Neutrophil (primary cell): ENCODE measurements at regions not wholly inside any gene's neighbourhood (a gene's known extent, or its start where the extent isn't known, plus 50 kb on each side); places are given as distances from the start of the nearest gene placed in this dataset.

Source experiments
- H3K27ac ChIP-seq: fragments of 200-600 bp; sonication (generic); 2 replicates; pipeline ENCODE4 v1.5.1; 2016; ENCODE audit warnings: mild to moderate bottlenecking, moderate library complexity
- H3K27me3 ChIP-seq: fragments of 200-600 bp; sonication (generic); 2 replicates; pipeline ENCODE4 v1.6.0; 2016; ENCODE audit warnings: mild to moderate bottlenecking
- H3K36me3 ChIP-seq: fragments of 200-600 bp; sonication (generic); 2 replicates; pipeline ENCODE4 v1.5.1; 2017
- H3K4me1 ChIP-seq, 2 experiments: fragments of 200-600 bp in 1 of 2; sonication (generic) in 1 of 2; 1 replicate in 1 of 2; 2 replicates in 1 of 2; pipeline versions ENCODE4 v1.5.1 to v1.6.1; 2013 to 2016; ENCODE audit warnings: low read depth in 1 of 2, low read length in 1 of 2, mild to moderate bottlenecking in 1 of 2, moderate library complexity in 1 of 2; ENCODE audit not compliant: control insufficient read depth in 1 of 2, insufficient read depth in 1 of 2
- H3K4me3 ChIP-seq, 2 experiments: fragments of 200-600 bp in 1 of 2; sonication (generic) in 1 of 2; 1 replicate in 1 of 2; 2 replicates in 1 of 2; pipeline ENCODE4 v1.5.1; 2013 to 2016; ENCODE audit warnings: low read depth in 1 of 2, low read length in 1 of 2, mild to moderate bottlenecking in 1 of 2, moderate library complexity in 1 of 2
- H3K9me3 ChIP-seq: fragments of 200-600 bp; sonication (generic); 2 replicates; pipeline ENCODE4 v1.5.1; 2016
- CTCF ChIP-seq: fragments of 200-600 bp; sonication (generic); IDR thresholded peaks from 2 replicates; pipeline ENCODE4 v1.5.1; 2016; ENCODE audit warnings: antibody characterized with exemption

- no peaks in the 10 kb centered on the region for H3K27me3 ChIP-seq
- no peak overlapping the region for H3K27ac ChIP-seq
- peaks cover 10 to 13% of the 10 kb centered on the region in 2 experiments for H3K4me1 ChIP-seq
- H3K9me3 ChIP-seq: no peaks in the 10 kb centered on the region
- H3K36me3 ChIP-seq: no peaks in the 10 kb centered on the region
- no peak for TF ChIP-seq CTCF
- no peak overlapping the region for H3K4me3 ChIP-seq
Measured at GRCh38 chr9:108205276-108205675, 650.5 kb downstream of the ACTL7B start.

- no peaks in the 10 kb centered on the region for H3K4me1 ChIP-seq
- no peak for TF ChIP-seq CTCF
Measured at GRCh38 chr9:108197899-108198298, 657.9 kb downstream of the ACTL7B start.

GRCh38 chr9:108197008-108197365 is 658.8 kb downstream of the ACTL7B start:
- no peak overlapping the region for H3K27ac ChIP-seq
- H3K4me3 ChIP-seq: no peak overlapping the region
- no peak for TF ChIP-seq CTCF
- no peaks in the 10 kb centered on the region for H3K4me1 ChIP-seq
- H3K36me3 ChIP-seq: no peaks in the 10 kb centered on the region
- peaks cover 8% of the 10 kb centered on the region for H3K27me3 ChIP-seq
- H3K9me3 ChIP-seq: no peaks in the 10 kb centered on the region

More at GRCh38 chr9:108197899-108198298, 657.9 kb downstream of the ACTL7B start:
- H3K9me3 ChIP-seq: no peaks in the 10 kb centered on the region
- no peak overlapping the region for H3K4me3 ChIP-seq
- H3K27me3 ChIP-seq: peaks cover 7% of the 10 kb centered on the region
- no peaks in the 10 kb centered on the region for H3K36me3 ChIP-seq
- H3K27ac ChIP-seq: no peak overlapping the region

DNA sequence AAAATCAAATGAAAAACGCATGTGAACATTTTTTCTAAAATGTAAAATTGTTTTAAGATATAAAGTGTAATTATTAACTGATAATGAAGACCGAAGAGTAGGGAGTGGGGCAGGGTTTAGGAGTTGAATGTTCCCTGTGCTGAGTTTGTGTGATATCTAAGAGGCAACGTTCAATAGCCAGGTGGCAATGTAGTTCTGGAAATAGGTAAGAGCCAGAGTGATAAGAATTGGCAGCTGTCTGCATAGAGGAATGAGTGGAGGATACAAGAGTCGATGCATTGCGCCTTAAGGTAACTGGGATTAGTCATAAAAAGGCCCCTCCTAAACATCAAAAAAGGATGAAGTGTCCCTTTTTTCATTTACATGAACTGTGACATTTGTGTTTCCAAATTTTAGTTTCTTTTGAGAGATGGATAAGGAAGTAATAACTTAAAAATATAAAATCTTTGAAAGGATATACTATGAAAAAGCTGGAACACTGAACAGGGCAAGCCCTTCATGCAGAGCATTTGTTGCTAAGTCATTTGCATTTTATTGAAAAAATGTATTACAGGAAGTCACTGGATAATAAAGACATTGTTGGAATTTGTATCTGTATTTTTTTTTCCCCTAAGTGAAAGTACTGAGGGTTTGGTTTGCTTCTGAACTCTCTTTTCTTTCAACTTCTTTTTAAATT is 659.3 kb downstream of the ACTL7B start:
- Histone ChIP-seq H3K4me3 (no peak overlapping the region), H3K27ac (no peak overlapping the region), H3K36me3 (no peaks in the 10 kb centered on the region), H3K27me3 (peaks cover 8% of the 10 kb centered on the region), H3K4me1 (no peaks in the 10 kb centered on the region), H3K9me3 (no peaks in the 10 kb centered on the region)
- no peak for TF ChIP-seq CTCF

GRCh38 chr9:108194154-108194553 is 661.6 kb downstream of the ACTL7B start:
- no peak overlapping the region for H3K27ac ChIP-seq

More at GRCh38 chr9:108194154-108194553, 661.6 kb downstream of the ACTL7B start:
- Histone ChIP-seq H3K9me3 (no peaks in the 10 kb centered on the region), H3K4me3 (no peak overlapping the region), H3K36me3 (no peaks in the 10 kb centered on the region), H3K27me3 (peaks cover 8% of the 10 kb centered on the region), H3K4me1 (no peaks in the 10 kb centered on the region)
- TF ChIP-seq CTCF: no peak
